ENCODE measurements at regions not wholly inside any gene's neighbourhood (a gene's known extent, or its start where the extent isn't known, plus 50 kb on each side); places are given as distances from the start of the nearest gene placed in this dataset.
"Not testable (repeated sequence)": the region's sequence is repeated elsewhere in the genome, so short reads cannot be mapped to it uniquely, and the experiment has no call there.

DNA sequence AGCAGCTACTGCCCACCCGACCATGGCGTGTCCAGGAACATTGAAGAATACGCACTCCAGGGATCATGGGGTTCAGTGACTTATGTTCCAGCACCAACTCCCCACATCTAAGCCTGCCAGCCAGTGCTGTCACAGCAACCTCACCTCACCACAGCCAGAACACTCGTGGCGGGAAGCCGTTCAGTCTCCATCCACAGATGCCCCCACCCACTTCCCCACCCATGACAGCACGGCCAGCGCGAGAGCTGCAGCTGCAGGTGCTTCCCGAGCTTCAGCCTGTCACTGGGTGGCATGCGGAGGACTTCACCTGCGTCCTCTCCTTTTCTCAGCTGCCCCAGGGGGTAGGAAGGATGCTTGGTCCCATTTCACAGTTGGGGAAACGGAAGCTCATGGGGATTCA, 50.3 kb downstream of the RBFOX3 start:
- DNase-seq (ENCODE audit: low spot score) (no peak), ATAC-seq (ENCODE audit: low FRiP score) (no peak)
- TF ChIP-seq CTCF (IDR thresholded peaks at IDR 0.05): no peak

DNA sequence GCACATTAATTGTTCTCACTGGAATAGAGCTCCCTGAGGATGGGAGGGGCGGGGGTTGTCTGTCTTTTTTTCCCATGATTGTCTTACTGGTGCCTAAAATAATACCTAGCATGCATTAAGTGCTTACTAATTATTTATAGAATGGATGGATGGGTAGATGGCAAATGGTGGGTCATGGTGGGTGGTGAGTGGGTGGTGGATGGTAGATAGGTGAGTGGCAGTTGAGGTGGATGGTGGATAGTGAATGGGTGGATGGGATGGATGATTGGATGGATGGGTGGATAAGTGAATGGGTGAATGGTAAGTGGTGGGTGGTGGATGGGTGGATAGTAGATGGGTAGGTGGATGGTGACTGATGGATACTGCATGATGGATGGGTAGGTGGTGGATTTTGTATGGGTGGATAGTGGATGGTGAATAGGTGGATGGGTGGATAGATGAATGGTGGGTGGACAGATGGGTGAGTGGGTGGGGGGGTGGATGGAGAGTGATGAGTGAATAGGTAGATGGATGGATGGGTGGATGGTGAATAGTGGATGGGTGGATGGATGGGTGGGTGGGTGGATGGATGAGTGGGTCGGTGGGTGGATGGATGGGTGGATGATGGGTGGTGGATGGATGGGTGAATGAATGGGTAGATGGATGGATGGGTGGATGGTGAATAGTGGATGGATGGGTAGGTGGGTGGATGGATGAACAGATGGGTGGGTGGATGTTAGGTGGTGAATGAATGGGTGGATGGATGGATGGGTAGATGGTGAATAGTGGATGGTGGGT, 51.6 kb downstream of the RBFOX3 start:
- DNase-seq (ENCODE audit: low spot score): no peak
- no peak for TF ChIP-seq CTCF (IDR thresholded peaks at IDR 0.05)
- no peak for ATAC-seq (ENCODE audit: low FRiP score)

- TF ChIP-seq CTCF (IDR thresholded peaks at IDR 0.05): no peak
- ATAC-seq (ENCODE audit: low FRiP score): no peak
- no peak for DNase-seq (ENCODE audit: low spot score)
Observed at GRCh38 chr17:79558091-79558900, 52.6 kb downstream of the RBFOX3 start.

- no peak for TF ChIP-seq CTCF (IDR thresholded peaks at IDR 0.05)
- DNase-seq (ENCODE audit: low spot score) (no peak), ATAC-seq (ENCODE audit: low FRiP score) (no peak)
Observed at GRCh38 chr17:79557276-79558090, 53.4 kb downstream of the RBFOX3 start.

DNA sequence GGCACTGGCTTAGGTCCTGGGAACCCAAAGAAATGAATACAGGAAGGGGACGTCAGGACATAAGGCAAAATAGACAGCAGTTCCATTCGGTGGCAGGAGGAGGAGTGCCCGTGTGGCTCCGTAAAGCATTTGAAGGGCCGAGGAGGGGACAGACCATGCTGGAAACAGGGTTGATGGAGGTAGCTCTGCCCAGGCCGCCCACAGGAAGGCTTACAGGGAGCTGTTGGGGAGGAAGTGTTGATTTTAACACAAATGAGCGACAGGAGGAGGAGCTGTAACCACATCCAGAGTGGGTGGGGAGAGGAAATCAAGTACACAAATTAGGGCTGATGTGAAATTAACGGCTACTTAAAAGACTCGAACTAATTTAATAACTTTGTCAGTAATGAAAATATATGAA, 54.6 kb downstream of the RBFOX3 start:
- ATAC-seq (ENCODE audit: low FRiP score) (no peak), DNase-seq (ENCODE audit: low spot score) (no peak)
- TF ChIP-seq CTCF (IDR thresholded peaks at IDR 0.05): no peak

DNA sequence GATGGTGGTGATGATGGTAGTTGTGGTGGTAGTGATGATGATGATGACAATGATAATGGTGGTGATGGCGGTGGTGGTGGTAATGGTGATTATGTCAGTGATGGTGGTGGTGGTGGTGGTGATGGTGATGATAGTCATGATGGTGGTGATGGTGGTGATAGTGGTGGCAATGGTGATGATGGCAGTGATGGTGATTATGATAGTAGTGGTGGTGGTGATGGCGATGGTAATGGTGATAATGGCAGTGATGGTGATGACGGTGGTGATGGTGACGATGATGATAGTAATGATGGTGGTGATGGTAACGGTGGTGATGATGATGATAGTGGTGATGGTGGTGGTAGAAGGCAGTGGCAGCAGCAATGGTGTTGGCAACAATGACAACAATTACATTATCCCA, 55.3 kb downstream of the RBFOX3 start:
- ATAC-seq (ENCODE audit: low FRiP score): no peak
- no peak for DNase-seq (ENCODE audit: low spot score)
- no peak for TF ChIP-seq CTCF (IDR thresholded peaks at IDR 0.05)

DNA sequence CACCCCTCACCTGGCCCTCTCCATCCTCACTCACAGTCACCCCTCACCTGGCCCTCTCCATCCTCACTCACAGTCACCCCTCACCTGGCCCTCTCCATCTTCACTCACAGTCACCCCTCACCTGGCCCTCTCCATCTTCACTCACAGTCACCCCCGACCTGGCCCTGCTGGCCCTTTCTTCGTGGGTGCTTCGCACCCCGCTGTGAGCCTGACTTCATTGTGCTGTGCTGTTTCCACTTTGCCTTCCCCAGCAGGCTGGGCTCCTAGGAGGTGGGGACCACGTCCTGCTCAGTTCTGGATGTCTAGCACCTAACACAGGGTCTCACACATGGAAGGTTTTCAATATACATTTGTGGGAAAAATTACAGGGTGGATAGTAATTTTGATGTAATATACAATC, 56.5 kb downstream of the RBFOX3 start:
- ATAC-seq (ENCODE audit: low FRiP score); DNase-seq (ENCODE audit: low spot score): not testable (repeated sequence)
